ENCODE measurements at regions not wholly inside any gene's neighbourhood (a gene's known extent, or its start where the extent isn't known, plus 50 kb on each side); places are given as distances from the start of the nearest gene placed in this dataset.

GRCh38 chr11:62026739-62027370 is 59.4 kb upstream of the FTH1 start:
- DNase-seq, result no peak

- peak; percentile 21 for DNase-seq
Observed at GRCh38 chr11:62025487-62026105, 58.2 kb upstream of the FTH1 start.

GRCh38 chr11:62024936-62025486 is 57.6 kb upstream of the FTH1 start:
- DNase-seq, result no peak

- DNase-seq, result no peak
Observed at GRCh38 chr11:62022211-62022610, 54.8 kb upstream of the FTH1 start.

GRCh38 chr11:62020661-62021060 is 53.2 kb upstream of the FTH1 start:
- no peak for DNase-seq

- DNase-seq, result no peak
Observed at GRCh38 chr11:62018981-62019664, 51.7 kb upstream of the FTH1 start.

- DNase-seq, result no peak
Observed at GRCh38 chr11:62017878-62018655, 50.6 kb upstream of the FTH1 start.
